H1 (cell line): ENCODE measurements at regions not wholly inside any gene's neighbourhood (a gene's known extent, or its start where the extent isn't known, plus 50 kb on each side); places are given as distances from the start of the nearest gene placed in this dataset.

Experiments
- CTCF ChIP-seq, 3 experiments: IDR thresholded peaks; 1 replicate in 2 of 3; 2 replicates in 1 of 3; pipeline versions ENCODE4 v1.5.1 to v1.6.1; 2011; ENCODE audit warnings: low read length in 3 of 3, mild to moderate bottlenecking in 3 of 3, inconsistent platforms in 2 of 3, low read depth in 1 of 3, moderate library complexity in 1 of 3; ENCODE audit not compliant: insufficient read depth in 1 of 3; ENCODE audit errors: control extremely low read depth in 1 of 3
- HDAC6 ChIP-seq: IDR thresholded peaks from one replicate; pipeline ENCODE4 v1.7.1; 2012; ENCODE audit warnings: low read depth, mild to moderate bottlenecking, inconsistent platforms, low read length, moderate library complexity

- TF ChIP-seq CTCF (IDR thresholded peaks at IDR 0.05; ENCODE audit: control extremely low read depth in 1 of 3, insufficient read depth in 1 of 3, low read depth in 1 of 3, low read length in 3 of 3) = no peak
- no peak for TF ChIP-seq HDAC6
Observed at GRCh38 chr7:108860615-108861014, 290.9 kb downstream of the DNAJB9 start.
